CD4-positive, alpha-beta T cell treated with Interleukin-10 for 1 hour (primary cell): ENCODE measurements at regions not wholly inside any gene's neighbourhood (a gene's known extent, or its start where the extent isn't known, plus 50 kb on each side); places are given as distances from the start of the nearest gene placed in this dataset.

Experiments
- DNase-seq: peaks from one replicate; pipeline ENCODE4 v3.0.0-alpha.2; 2020

GRCh38 chr2:58870704-58871103 is 629.6 kb upstream of the FANCL start:
- no peak for DNase-seq

GRCh38 chr2:58866946-58867345 is 625.8 kb upstream of the FANCL start:
- DNase-seq, result no peak

GRCh38 chr2:58866527-58866926 is 625.4 kb upstream of the FANCL start:
- DNase-seq, result no peak

- DNase-seq, result no peak
Observed at GRCh38 chr2:58866040-58866439, 624.9 kb upstream of the FANCL start.

- no peak for DNase-seq
Observed at GRCh38 chr2:58865436-58865835, 624.3 kb upstream of the FANCL start.

GRCh38 chr2:58862244-58862643 is 621.1 kb upstream of the FANCL start:
- no peak for DNase-seq

- DNase-seq, result no peak
Observed at GRCh38 chr2:58860586-58860985, 619.5 kb upstream of the FANCL start.

GRCh38 chr2:58856100-58856499 is 615.0 kb upstream of the FANCL start:
- DNase-seq, result no peak

GRCh38 chr2:58853420-58853819 is 612.3 kb upstream of the FANCL start:
- no peak for DNase-seq

GRCh38 chr2:58852905-58853304 is 611.8 kb upstream of the FANCL start:
- no peak for DNase-seq

- no peak for DNase-seq
Observed at GRCh38 chr2:58852243-58852642, 611.1 kb upstream of the FANCL start.

- DNase-seq, result no peak
Observed at GRCh38 chr2:58851598-58851997, 610.5 kb upstream of the FANCL start.

GRCh38 chr2:58845011-58845410 is 603.9 kb upstream of the FANCL start:
- no peak for DNase-seq

- DNase-seq, result no peak
Observed at GRCh38 chr2:58842501-58843155, 601.5 kb upstream of the FANCL start.

- no peak for DNase-seq
Observed at GRCh38 chr2:58834404-58834803, 593.3 kb upstream of the FANCL start.

- no peak for DNase-seq
Observed at GRCh38 chr2:58826795-58827194, 585.7 kb upstream of the FANCL start.

- DNase-seq, result no peak
Observed at GRCh38 chr2:58812771-58813344, 571.7 kb upstream of the FANCL start.

- DNase-seq, result no peak
Observed at GRCh38 chr2:58805126-58805525, 564.0 kb upstream of the FANCL start.

GRCh38 chr2:58803192-58803591 is 562.1 kb upstream of the FANCL start:
- no peak for DNase-seq

GRCh38 chr2:58800881-58801280 is 559.8 kb upstream of the FANCL start:
- DNase-seq, result no peak

GRCh38 chr2:58798676-58799208 is 557.6 kb upstream of the FANCL start:
- DNase-seq, result no peak

- no peak for DNase-seq
Observed at GRCh38 chr2:58796239-58796910, 555.2 kb upstream of the FANCL start.

GRCh38 chr2:58794916-58795315 is 553.8 kb upstream of the FANCL start:
- no peak for DNase-seq

GRCh38 chr2:58794103-58794502 is 553.0 kb upstream of the FANCL start:
- DNase-seq, result no peak
